ENCODE measurements at regions not wholly inside any gene's neighbourhood (a gene's known extent, or its start where the extent isn't known, plus 50 kb on each side); places are given as distances from the start of the nearest gene placed in this dataset.

DNA sequence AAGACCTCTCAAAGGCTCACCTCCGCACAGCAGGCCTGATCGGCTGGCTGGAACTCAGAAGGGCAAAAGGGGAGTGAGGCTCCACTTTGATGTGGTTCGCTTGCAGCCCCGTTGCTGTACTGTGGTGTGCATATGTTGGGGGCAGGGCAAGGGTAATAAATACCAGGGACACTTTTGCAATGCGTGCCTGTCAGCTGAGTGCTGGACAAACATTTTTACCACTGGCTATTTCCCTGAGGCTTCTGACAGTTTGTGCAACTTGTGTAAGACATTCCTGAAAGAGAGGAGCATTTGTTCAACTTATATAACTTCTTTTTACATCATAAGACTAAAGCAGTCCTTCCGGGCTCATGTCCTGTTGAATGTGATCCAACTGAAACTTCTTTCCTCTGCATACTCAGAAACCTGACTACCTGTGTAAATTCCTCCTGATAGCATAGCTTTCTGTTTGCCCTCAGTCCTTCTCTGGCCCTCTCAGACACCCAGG lies 82.3 kb downstream of the SPRY1 start:
- DNase-seq (ENCODE audit: low read depth), result peak; percentile 8
- TF ChIP-seq, protein P1, sequence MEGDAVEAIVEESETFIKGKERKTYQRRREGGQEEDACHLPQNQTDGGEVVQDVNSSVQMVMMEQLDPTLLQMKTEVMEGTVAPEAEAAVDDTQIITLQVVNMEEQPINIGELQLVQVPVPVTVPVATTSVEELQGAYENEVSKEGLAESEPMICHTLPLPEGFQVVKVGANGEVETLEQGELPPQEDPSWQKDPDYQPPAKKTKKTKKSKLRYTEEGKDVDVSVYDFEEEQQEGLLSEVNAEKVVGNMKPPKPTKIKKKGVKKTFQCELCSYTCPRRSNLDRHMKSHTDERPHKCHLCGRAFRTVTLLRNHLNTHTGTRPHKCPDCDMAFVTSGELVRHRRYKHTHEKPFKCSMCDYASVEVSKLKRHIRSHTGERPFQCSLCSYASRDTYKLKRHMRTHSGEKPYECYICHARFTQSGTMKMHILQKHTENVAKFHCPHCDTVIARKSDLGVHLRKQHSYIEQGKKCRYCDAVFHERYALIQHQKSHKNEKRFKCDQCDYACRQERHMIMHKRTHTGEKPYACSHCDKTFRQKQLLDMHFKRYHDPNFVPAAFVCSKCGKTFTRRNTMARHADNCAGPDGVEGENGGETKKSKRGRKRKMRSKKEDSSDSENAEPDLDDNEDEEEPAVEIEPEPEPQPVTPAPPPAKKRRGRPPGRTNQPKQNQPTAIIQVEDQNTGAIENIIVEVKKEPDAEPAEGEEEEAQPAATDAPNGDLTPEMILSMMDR (IDR thresholded peaks at IDR 0.05; ENCODE audit: insufficient read depth, low read depth, low read length, missing control alignments), result no peak
- no peak overlapping the region for H3K4me3 ChIP-seq (ENCODE audit: low read depth, low read length)

DNA sequence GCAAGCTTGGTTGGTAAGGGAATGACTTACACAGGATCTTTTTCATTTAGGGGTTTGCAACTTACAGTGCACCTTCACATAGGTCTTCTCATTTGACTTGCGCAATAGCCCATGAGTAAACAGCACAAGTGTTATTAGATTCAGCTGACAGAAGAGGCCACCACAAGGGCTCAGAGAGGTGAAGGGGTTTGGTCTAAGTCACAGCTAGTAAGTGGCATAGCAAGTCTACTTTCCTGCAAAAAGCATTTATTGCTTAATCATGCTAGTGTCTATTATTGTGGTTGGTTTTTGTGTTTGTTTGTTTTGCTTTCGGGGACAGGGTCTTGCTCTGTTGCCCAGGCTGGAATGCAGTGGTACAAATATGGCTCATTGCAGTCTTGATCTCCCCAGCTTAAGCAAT lies 83.3 kb downstream of the SPRY1 start:
- TF ChIP-seq, protein P1 (IDR thresholded peaks at IDR 0.05; ENCODE audit: insufficient read depth, low read depth, low read length, missing control alignments), result no peak
- no peak overlapping the region for H3K4me3 ChIP-seq (ENCODE audit: low read depth, low read length)
- no peak for DNase-seq (ENCODE audit: low read depth)

DNA sequence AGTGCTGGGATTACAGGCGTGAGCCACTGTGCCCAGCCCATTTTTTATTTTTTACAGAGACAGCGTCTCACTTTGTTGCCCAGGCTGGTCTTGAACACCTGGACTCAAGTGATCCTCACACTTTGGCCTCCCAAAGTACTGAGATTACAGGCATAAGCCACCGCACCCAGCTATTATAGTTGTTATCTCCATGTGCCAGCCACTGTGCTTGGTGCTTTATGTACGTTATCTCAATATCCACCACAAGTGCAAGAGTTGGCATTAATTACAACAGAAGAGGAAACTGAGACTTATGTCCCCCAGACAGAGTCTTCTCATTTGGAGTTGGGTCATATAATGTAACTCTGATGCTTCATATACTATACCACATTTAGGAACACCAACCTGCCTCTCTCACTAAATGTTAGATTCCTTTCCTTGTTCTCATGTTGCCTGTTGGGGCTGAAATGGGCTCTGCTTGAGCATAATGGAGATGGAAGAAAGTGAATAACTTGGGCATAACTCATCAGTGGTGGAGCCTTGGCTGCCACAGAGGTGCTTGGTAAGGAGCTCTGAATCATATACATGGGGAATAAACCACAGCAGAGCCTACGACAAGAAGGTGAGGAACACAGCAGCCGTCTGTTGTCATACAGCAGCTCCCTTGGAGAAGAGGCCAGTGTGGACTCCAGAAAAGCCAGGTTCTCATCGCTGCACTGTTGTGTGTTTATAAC lies 84.3 kb downstream of the SPRY1 start:
- no peak overlapping the region for H3K4me3 ChIP-seq (ENCODE audit: low read depth, low read length)
- TF ChIP-seq, protein P1 (IDR thresholded peaks at IDR 0.05; ENCODE audit: insufficient read depth, low read depth, low read length, missing control alignments), result no peak
- DNase-seq (ENCODE audit: low read depth), result no peak

DNA sequence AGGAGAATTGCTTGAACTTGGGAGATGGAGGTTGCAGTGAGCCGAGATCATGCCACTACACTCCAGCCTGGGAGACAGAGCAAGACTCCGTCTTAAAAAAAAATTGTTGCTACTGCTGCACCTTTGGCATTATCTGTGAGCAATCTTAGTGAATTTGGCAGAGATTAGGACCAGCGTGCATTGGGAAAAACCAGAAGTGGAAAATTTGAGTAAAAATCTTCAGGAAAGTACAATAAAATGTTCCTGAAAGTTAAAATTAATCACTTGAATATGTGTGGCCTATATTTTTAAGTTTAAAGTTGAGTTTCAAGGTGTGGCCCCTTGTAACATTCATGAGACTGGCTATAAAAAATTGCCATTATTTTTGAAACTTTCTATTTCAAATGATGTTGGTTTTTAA lies 85.1 kb downstream of the SPRY1 start:
- TF ChIP-seq, protein P1 (IDR thresholded peaks at IDR 0.05; ENCODE audit: insufficient read depth, low read depth, low read length, missing control alignments), result no peak
- no peak for DNase-seq (ENCODE audit: low read depth)
- no peak overlapping the region for H3K4me3 ChIP-seq (ENCODE audit: low read depth, low read length)

DNA sequence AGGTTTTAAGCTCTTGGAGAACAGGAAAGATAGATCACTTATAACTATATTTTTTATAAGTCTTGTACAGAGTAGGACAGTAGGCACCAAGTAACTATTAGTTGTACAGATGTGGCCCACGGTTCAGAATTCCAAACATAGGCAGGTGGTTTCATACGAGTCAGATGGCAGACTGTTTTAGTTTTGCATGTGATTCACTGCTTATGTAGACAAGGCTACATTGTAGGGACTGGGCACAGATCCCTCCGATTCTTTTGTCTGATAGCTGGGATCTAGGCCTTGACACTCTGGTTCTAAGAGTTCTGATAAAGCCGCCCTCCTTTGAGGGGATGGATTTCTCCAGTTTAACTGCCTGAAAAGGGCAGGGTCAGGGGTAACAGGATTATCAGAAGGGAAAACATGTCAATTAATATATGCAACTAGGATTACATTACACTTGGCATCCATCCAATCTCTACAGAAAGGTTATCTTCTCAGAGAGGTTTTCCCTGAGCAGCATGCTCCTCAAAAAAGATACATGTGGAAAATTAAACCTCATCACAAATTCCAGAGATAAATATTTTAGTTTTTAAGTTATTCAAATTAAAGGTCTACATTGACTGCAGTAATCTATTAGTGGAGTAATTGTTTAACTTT lies 87.8 kb downstream of the SPRY1 start:
- no peak for DNase-seq (ENCODE audit: low read depth)
- TF ChIP-seq, protein P1 (IDR thresholded peaks at IDR 0.05; ENCODE audit: insufficient read depth, low read depth, low read length, missing control alignments), result no peak

DNA sequence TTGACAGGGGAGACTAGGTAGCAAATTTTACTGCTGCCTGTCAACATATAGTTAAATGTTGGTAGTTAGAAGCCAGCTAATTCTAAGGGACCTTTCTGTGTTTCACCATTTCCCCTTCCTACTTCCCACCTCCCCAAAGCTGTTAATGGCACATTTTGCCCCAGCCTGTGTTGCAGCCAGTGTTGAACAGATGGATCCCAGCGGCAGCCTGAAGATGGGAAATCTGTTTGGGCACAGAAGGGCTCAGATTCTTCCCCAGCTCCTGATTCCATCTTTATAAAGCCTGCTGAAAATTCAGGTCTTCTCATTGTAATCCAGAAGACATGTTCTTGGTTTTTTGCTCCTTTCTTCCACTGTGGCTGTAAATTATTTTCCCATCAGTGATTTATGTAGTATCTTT lies 89.0 kb downstream of the SPRY1 start:
- TF ChIP-seq, protein P1 (IDR thresholded peaks at IDR 0.05; ENCODE audit: insufficient read depth, low read depth, low read length, missing control alignments), result no peak
- H3K4me3 ChIP-seq (ENCODE audit: low read depth, low read length), result no peak overlapping the region
- DNase-seq (ENCODE audit: low read depth), result no peak

More for the DNA sequence above, 87.8 kb downstream of the SPRY1 start:
- no peak overlapping the region for H3K4me3 ChIP-seq (ENCODE audit: low read depth, low read length)

Data from GM12865 (cell line).